Activated B cell treated with CpG ODN at 0.5 μM for 24 hours (primary cell): ENCODE measurements at regions not wholly inside any gene's neighbourhood (a gene's known extent, or its start where the extent isn't known, plus 50 kb on each side); places are given as distances from the start of the nearest gene placed in this dataset.

Source experiments
- ATAC-seq: fragments of 200-7000 bp; cut with Tn5 transposase; one replicate; pipeline ENCODE4 v1.10.0; 2021; ENCODE audit warnings: low read depth, mild to moderate bottlenecking, moderate library complexity
- CTCF ChIA-PET: fragments of 350-600 bp; sonication (Branson Sonifier 250); formaldehyde crosslinking; loops from one replicate; lab custom pipeline; 2021; ENCODE audit warnings: antibody characterized with exemption; lab: Charles Lee
- POLR2A ChIA-PET: fragments of 350-600 bp; sonication (Branson Sonifier 250); formaldehyde crosslinking; loops from one replicate; lab custom pipeline; 2021; ENCODE audit warnings: antibody characterized with exemption; lab: Charles Lee
- DNase-seq: peaks from one replicate; pipeline ENCODE4 v3.0.0; 2022
- H3K27ac Mint-ChIP-seq: one replicate; pipeline ENCODE4 v1.8.0; 2020; ENCODE audit warnings: mixed read lengths
- H3K27me3 Mint-ChIP-seq: one replicate; pipeline ENCODE4 v1.8.0; 2021; ENCODE audit warnings: mixed read lengths
- H3K36me3 Mint-ChIP-seq: one replicate; pipeline ENCODE4 v1.8.0; 2021; ENCODE audit warnings: low read depth, mixed read lengths
- H3K4me1 Mint-ChIP-seq: one replicate; pipeline ENCODE4 v1.8.0; 2021; ENCODE audit warnings: mixed read lengths
- H3K4me3 Mint-ChIP-seq: one replicate; pipeline ENCODE4 v1.8.0; 2020; ENCODE audit warnings: mild to moderate bottlenecking, mixed read lengths
- H3K9me3 Mint-ChIP-seq: one replicate; pipeline ENCODE4 v1.8.0; 2020; ENCODE audit warnings: mixed read lengths
- intact Hi-C: fragments of 100-400 bp; cut with micrococcal nuclease; formaldehyde crosslinking; loops from one replicate; pipeline ENCODE4 v1.15.1; 2024
- TF ChIP-seq, protein P1 (sequence below): fragments of 200-600 bp; IDR thresholded peaks from one replicate; pipeline ENCODE4 v1.8.0; 2022; ENCODE audit warnings: antibody characterized with exemption, mild to moderate bottlenecking

- intact Hi-C loops = no loop called here
- ChIA-PET POLR2A (no interaction called here), CTCF (no interaction called here)
- no peak overlapping the region for H3K27ac Mint-ChIP-seq
- no peaks in the 10 kb centered on the region for H3K4me1 Mint-ChIP-seq
- no peaks in the 10 kb centered on the region for H3K36me3 Mint-ChIP-seq
- H3K27me3 Mint-ChIP-seq = no peaks in the 10 kb centered on the region
- H3K9me3 Mint-ChIP-seq = peaks cover 8% of the 10 kb centered on the region
- DNase-seq = no peak
- no peak overlapping the region for H3K4me3 Mint-ChIP-seq
- no peak for ATAC-seq
- TF ChIP-seq, protein P1, sequence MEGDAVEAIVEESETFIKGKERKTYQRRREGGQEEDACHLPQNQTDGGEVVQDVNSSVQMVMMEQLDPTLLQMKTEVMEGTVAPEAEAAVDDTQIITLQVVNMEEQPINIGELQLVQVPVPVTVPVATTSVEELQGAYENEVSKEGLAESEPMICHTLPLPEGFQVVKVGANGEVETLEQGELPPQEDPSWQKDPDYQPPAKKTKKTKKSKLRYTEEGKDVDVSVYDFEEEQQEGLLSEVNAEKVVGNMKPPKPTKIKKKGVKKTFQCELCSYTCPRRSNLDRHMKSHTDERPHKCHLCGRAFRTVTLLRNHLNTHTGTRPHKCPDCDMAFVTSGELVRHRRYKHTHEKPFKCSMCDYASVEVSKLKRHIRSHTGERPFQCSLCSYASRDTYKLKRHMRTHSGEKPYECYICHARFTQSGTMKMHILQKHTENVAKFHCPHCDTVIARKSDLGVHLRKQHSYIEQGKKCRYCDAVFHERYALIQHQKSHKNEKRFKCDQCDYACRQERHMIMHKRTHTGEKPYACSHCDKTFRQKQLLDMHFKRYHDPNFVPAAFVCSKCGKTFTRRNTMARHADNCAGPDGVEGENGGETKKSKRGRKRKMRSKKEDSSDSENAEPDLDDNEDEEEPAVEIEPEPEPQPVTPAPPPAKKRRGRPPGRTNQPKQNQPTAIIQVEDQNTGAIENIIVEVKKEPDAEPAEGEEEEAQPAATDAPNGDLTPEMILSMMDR = no peak
Measured at GRCh38 chr5:53183880-53184279, 74.3 kb upstream of the MOCS2 start.

GRCh38 chr5:53191548-53192165 lies 82.1 kb upstream of the MOCS2 start:
- intact Hi-C loops = no loop called here
- ATAC-seq = no peak
- DNase-seq = no peak
- Mint-ChIP-seq H3K4me1 (no peaks in the 10 kb centered on the region), H3K27ac (no peak overlapping the region), H3K4me3 (no peak overlapping the region), H3K9me3 (peaks cover 2% of the 10 kb centered on the region), H3K36me3 (no peaks in the 10 kb centered on the region), H3K27me3 (peaks cover 7% of the 10 kb centered on the region)
- POLR2A ChIA-PET = no interaction called here
- CTCF ChIA-PET = no interaction called here
- TF ChIP-seq, protein P1 = no peak

DNA sequence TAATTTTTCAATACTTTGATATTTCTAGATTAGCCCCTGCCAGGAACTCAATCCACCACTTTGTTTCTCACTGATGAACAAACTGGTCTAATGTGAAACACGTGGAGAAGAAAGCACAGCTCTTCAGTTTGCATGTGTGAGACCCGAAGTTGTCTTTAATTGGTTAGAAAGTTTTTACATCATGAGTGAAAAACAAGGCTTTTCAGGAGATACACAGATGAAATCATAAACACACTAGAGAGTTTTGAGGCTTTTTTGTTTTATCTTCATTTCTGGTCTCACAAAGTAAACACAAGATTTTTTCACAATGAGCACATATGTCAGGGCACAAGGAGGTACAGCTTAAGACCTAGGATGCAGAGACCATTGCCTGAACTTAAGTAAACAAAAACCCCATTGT lies 84.5 kb upstream of the MOCS2 start:
- H3K27ac Mint-ChIP-seq = no peak overlapping the region
- intact Hi-C loops = no loop called here
- H3K9me3 Mint-ChIP-seq = peaks cover 2% of the 10 kb centered on the region
- no peaks in the 10 kb centered on the region for H3K4me1 Mint-ChIP-seq
- TF ChIP-seq, protein P1 = no peak
- H3K27me3 Mint-ChIP-seq = peaks cover 7% of the 10 kb centered on the region
- POLR2A ChIA-PET = no interaction called here
- no peaks in the 10 kb centered on the region for H3K36me3 Mint-ChIP-seq
- no peak overlapping the region for H3K4me3 Mint-ChIP-seq
- DNase-seq (no peak), ATAC-seq (no peak)
- CTCF ChIA-PET = no interaction called here

DNA sequence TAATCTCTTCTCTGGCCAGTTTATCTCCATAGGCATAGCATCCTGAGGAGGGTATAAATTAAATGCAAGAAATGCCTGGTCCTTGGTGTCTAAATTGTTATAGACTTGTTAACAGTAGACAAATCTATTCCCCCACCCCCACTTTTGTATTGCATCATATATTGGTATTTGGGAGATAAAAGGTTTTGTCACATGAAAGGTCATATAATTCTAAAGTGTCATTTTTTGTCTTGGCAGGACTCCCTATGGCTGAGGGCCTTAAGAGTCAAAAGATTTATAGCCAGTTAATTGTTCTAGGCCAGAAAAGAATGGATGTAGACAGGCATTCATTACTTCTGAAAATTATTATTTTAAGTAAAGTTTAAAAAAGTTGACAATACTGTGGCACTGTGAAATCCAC lies 90.3 kb upstream of the MOCS2 start:
- no peak for DNase-seq
- no peaks in the 10 kb centered on the region for H3K9me3 Mint-ChIP-seq
- no peak overlapping the region for H3K27ac Mint-ChIP-seq
- no peaks in the 10 kb centered on the region for H3K4me1 Mint-ChIP-seq
- H3K36me3 Mint-ChIP-seq = no peaks in the 10 kb centered on the region
- ChIA-PET POLR2A (no interaction called here), CTCF (no interaction called here)
- H3K27me3 Mint-ChIP-seq = no peaks in the 10 kb centered on the region
- TF ChIP-seq, protein P1 = no peak
- no peak for ATAC-seq
- intact Hi-C loops = no loop called here
- no peak overlapping the region for H3K4me3 Mint-ChIP-seq

DNA sequence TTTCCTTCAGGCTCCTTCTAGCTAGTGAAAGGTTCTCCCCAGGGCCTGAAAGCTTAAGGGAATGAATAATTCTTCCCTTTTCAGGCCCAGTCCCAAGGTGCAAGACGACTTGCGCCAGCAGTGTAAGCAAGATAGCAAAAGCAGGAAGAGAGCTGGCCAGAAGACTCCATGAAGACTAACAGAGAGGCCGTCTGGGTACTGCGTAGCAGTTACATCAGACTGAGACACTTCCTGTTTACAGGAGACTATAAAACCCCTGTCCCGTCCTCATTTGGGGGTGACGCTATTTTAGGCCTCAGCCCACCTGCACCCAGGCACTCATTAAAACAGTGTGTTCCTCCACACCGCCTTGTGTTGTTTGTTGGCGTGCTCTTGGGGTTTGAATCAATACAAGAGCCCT lies 90.7 kb upstream of the MOCS2 start:
- Mint-ChIP-seq H3K4me1 (no peaks in the 10 kb centered on the region), H3K27ac (no peak overlapping the region)
- POLR2A ChIA-PET = no interaction called here

More for the DNA sequence above, 90.7 kb upstream of the MOCS2 start:
- TF ChIP-seq, protein P1 = no peak
- DNase-seq (no peak), ATAC-seq (no peak)
- CTCF ChIA-PET = no interaction called here
- no peak overlapping the region for H3K4me3 Mint-ChIP-seq
- H3K36me3 Mint-ChIP-seq = no peaks in the 10 kb centered on the region
- intact Hi-C loops = no loop called here
- H3K27me3 Mint-ChIP-seq = no peaks in the 10 kb centered on the region
- H3K9me3 Mint-ChIP-seq = no peaks in the 10 kb centered on the region
